HUES48 (cell line): ENCODE measurements at regions not wholly inside any gene's neighbourhood (a gene's known extent, or its start where the extent isn't known, plus 50 kb on each side); places are given as distances from the start of the nearest gene placed in this dataset.

ENCODE experiments used
- H3K27ac ChIP-seq: one replicate; pipeline ENCODE4 v1.7.0; 2013; ENCODE audit warnings: low read depth, low read length, inconsistent platforms
- H3K27me3 ChIP-seq: 2 replicates; pipeline ENCODE4 v1.6.1; 2013; ENCODE audit warnings: mild to moderate bottlenecking, low read length; ENCODE audit not compliant: control insufficient read depth, insufficient read depth
- H3K36me3 ChIP-seq: 2 replicates; pipeline ENCODE4 v1.6.1; 2013; ENCODE audit warnings: low read length; ENCODE audit not compliant: control insufficient read depth, insufficient read depth
- H3K4me1 ChIP-seq: 2 replicates; pipeline ENCODE4 v1.6.1; 2013; ENCODE audit warnings: mild to moderate bottlenecking, low read length; ENCODE audit not compliant: control insufficient read depth, insufficient read depth
- H3K4me3 ChIP-seq: 2 replicates; pipeline ENCODE4 v1.5.1; 2013; ENCODE audit warnings: mild to moderate bottlenecking, low read depth, low read length
- H3K9ac ChIP-seq: 2 replicates; pipeline ENCODE4 v1.6.1; 2013; ENCODE audit warnings: mild to moderate bottlenecking, low read depth, low read length, moderate library complexity
- H3K9me3 ChIP-seq: 2 replicates; pipeline ENCODE4 v1.6.1; 2013; ENCODE audit warnings: low read length; ENCODE audit not compliant: control insufficient read depth, insufficient read depth

GRCh38 chr19:30719999-30720345, 347.8 kb downstream of the ZNF536 start:
- peaks cover 10% of the 10 kb centered on the region for H3K4me1 ChIP-seq
- H3K27ac ChIP-seq = no peak overlapping the region
- peak overlapping the region; percentile 64 for H3K4me3 ChIP-seq
- no peaks in the 10 kb centered on the region for H3K9me3 ChIP-seq
- no peaks in the 10 kb centered on the region for H3K36me3 ChIP-seq
- peaks cover 5% of the 10 kb centered on the region for H3K27me3 ChIP-seq
- peak overlapping the region; percentile 36; the same call in 1 of the 2 replicates for H3K9ac ChIP-seq

- Histone ChIP-seq H3K4me1 (peaks cover 10% of the 10 kb centered on the region), H3K9ac (peak overlapping the region; percentile 36; the same call in 1 of the 2 replicates), H3K27ac (no peak overlapping the region), H3K4me3 (peak overlapping the region; percentile 64), H3K27me3 (peaks cover 5% of the 10 kb centered on the region), H3K9me3 (no peaks in the 10 kb centered on the region), H3K36me3 (no peaks in the 10 kb centered on the region)
Observed at GRCh38 chr19:30719189-30719998, 347.2 kb downstream of the ZNF536 start.

- Histone ChIP-seq H3K27ac (no peak overlapping the region), H3K9ac (no peak overlapping the region), H3K9me3 (no peaks in the 10 kb centered on the region), H3K36me3 (no peaks in the 10 kb centered on the region), H3K27me3 (peaks cover 5% of the 10 kb centered on the region), H3K4me3 (no peak overlapping the region), H3K4me1 (peaks cover 10% of the 10 kb centered on the region)
Observed at GRCh38 chr19:30718707-30719106, 346.5 kb downstream of the ZNF536 start.

- no peak overlapping the region for H3K9ac ChIP-seq
- H3K4me3 ChIP-seq = no peak overlapping the region
- H3K9me3 ChIP-seq = no peaks in the 10 kb centered on the region
- peaks cover 5% of the 10 kb centered on the region for H3K27me3 ChIP-seq
- H3K36me3 ChIP-seq = no peaks in the 10 kb centered on the region
- no peak overlapping the region for H3K27ac ChIP-seq
- peaks cover 10% of the 10 kb centered on the region for H3K4me1 ChIP-seq
Observed at GRCh38 chr19:30718014-30718413, 345.8 kb downstream of the ZNF536 start.

GRCh38 chr19:30717381-30717780, 345.2 kb downstream of the ZNF536 start:
- Histone ChIP-seq H3K9ac (no peak overlapping the region), H3K27ac (no peak overlapping the region), H3K27me3 (peaks cover 5% of the 10 kb centered on the region), H3K9me3 (no peaks in the 10 kb centered on the region), H3K4me3 (no peak overlapping the region), H3K36me3 (no peaks in the 10 kb centered on the region), H3K4me1 (peaks cover 10% of the 10 kb centered on the region)

- Histone ChIP-seq H3K4me1 (peaks cover 3% of the 10 kb centered on the region; the same call in 1 of the 2 replicates), H3K9ac (no peak overlapping the region), H3K27ac (no peak overlapping the region), H3K9me3 (no peaks in the 10 kb centered on the region), H3K4me3 (no peak overlapping the region), H3K27me3 (no peaks in the 10 kb centered on the region), H3K36me3 (no peaks in the 10 kb centered on the region)
Observed at GRCh38 chr19:30712431-30713337, 340.5 kb downstream of the ZNF536 start.

GRCh38 chr19:30711826-30712225, 339.6 kb downstream of the ZNF536 start:
- no peak overlapping the region for H3K9ac ChIP-seq
- no peak overlapping the region for H3K27ac ChIP-seq
- no peaks in the 10 kb centered on the region for H3K27me3 ChIP-seq
- H3K4me3 ChIP-seq = no peak overlapping the region
- no peaks in the 10 kb centered on the region for H3K9me3 ChIP-seq
- no peaks in the 10 kb centered on the region for H3K36me3 ChIP-seq
- H3K4me1 ChIP-seq = peaks cover 3% of the 10 kb centered on the region; the same call in 1 of the 2 replicates

GRCh38 chr19:30711296-30711695, 339.1 kb downstream of the ZNF536 start:
- Histone ChIP-seq H3K27me3 (no peaks in the 10 kb centered on the region), H3K36me3 (no peaks in the 10 kb centered on the region), H3K27ac (no peak overlapping the region), H3K4me1 (peaks cover 3% of the 10 kb centered on the region; the same call in 1 of the 2 replicates), H3K9ac (no peak overlapping the region), H3K4me3 (no peak overlapping the region), H3K9me3 (no peaks in the 10 kb centered on the region)

GRCh38 chr19:30710721-30711120, 338.5 kb downstream of the ZNF536 start:
- no peak overlapping the region for H3K4me3 ChIP-seq
- no peaks in the 10 kb centered on the region for H3K9me3 ChIP-seq
- no peaks in the 10 kb centered on the region for H3K27me3 ChIP-seq
- no peaks in the 10 kb centered on the region for H3K36me3 ChIP-seq
- peaks cover 3% of the 10 kb centered on the region; the same call in 1 of the 2 replicates for H3K4me1 ChIP-seq
- H3K27ac ChIP-seq = no peak overlapping the region
- no peak overlapping the region for H3K9ac ChIP-seq

GRCh38 chr19:30708416-30709178, 336.4 kb downstream of the ZNF536 start:
- Histone ChIP-seq H3K36me3 (no peaks in the 10 kb centered on the region), H3K9ac (no peak overlapping the region), H3K4me1 (peaks cover 3% of the 10 kb centered on the region; the same call in 1 of the 2 replicates), H3K27ac (no peak overlapping the region), H3K9me3 (no peaks in the 10 kb centered on the region), H3K27me3 (no peaks in the 10 kb centered on the region), H3K4me3 (no peak overlapping the region)
